NCI-H1436 (cell line): ENCODE measurements at regions not wholly inside any gene's neighbourhood (a gene's known extent, or its start where the extent isn't known, plus 50 kb on each side); places are given as distances from the start of the nearest gene placed in this dataset.
"Not testable (repeated sequence)": the region's sequence is repeated elsewhere in the genome, so short reads cannot be mapped to it uniquely, and the experiment has no call there.

ENCODE experiments used
- DNase-seq: peaks from one replicate; lab custom pipeline; 2025; lab: John Stamatoyannopoulos, UW

GRCh38 chr4:123638834-123639233 lies 242.2 kb downstream of the SPRY1 start:
- no peak for DNase-seq

DNA sequence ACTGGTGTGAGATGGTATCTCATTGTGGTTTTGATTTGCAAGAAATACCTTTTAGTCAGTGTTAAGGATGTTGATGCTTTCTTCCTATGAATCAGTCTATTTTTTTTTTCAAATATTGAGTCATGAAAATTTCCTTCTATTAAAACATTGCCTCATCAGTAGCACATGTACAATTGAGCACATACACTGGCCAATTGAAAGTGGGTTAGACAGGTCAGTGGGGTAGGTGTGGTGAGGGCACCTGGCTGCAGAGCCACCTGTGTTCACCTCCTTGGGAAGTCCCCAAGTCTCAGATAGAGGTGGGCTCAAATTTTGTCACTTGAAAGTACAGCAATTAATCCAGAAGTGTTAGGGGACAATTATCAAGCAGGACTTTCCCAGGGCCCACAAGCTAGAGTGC lies 243.7 kb downstream of the SPRY1 start:
- DNase-seq: no peak

DNA sequence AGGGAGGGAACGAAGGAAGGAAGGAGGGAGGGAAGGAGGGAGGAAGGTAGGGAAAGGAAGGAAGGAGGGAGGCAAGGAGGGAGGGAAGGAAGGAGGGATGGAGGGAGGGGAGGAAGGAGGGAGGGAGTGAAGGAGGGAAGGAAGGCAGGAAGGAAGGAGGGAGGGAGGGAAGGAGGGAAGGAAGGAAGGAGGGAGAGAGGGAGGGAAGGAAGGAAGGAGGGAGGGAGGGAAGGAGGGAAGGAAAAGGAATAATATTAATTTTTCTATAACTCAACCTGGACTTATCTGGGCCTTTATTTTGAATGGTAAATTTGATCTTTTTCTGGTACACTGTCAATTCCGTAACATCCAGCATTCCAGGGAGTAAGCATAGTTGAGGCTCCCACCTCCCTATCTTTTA lies 244.2 kb downstream of the SPRY1 start:
- DNase-seq: no peak

DNA sequence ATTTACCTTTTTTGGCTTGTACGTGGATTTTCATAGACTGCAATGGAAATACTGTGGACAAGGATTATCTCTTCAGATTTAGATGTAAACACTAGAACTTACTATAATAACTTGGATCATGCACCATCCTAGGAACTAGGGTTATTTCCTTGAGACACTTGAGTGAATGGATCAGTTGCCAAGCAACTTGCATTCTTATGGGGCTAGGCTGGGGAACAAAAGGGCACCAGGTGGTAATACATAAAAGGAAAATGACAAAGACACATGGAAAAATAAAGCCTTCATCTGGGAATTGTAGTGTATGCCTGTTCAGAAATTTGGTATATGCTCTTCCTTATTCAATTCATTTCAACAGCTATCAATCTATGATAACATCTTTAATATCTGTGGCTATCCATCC lies 247.1 kb downstream of the SPRY1 start:
- DNase-seq: no peak

DNA sequence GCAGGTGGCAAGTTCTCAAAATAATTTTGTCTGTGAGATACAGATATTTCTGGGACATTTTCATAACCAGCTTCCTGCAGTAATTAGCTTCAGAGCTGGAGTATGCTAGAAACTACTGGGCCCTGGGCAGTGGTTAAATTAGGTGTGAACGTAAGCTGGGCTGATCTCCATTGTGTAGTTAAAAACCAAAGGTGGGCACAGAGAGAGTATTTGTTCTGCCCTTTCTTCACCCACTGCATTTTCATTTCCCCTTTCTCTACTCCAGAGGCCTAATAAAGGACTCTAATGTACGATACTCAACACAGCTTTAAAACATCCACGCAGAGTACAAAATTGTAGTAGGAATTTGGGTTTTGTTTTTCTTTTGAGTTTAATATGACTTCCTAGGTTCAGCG lies 252.7 kb downstream of the SPRY1 start:
- no peak for DNase-seq

DNA sequence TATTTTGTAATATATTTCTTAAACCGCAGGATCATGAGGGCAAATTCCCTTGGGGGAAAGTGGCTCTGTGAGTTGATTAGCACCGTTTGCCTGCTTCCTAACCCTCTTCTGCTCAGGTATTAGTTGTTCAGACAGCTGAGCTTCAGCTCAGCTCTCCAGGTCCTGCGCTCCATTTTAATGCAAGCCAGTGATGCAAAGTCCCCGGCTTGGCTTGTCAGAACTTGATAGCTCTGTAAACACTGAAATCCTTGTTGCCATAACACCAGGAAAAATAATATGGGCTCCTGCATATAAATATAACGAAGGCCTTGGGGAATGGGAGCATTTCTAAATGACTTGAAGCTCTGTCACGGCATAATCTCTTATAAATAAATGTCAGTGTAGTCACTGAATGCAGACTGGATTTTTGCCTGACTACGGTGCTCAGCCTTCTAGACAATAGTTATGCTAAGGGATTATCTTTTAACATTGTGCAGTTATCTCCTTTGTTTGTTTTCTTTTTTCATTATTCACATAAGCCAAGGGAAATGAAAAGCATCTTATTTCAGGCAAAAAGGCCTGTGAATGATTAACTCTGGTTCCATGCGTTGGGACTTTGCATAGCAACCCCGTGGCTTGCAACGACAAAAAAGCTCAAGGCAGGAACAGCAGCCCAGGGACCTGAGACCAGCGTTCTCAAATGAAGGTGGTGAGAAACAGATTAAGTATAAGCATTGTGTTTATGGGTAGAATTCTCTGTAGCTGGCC lies 253.2 kb downstream of the SPRY1 start:
- peak; percentile 92 for DNase-seq

DNA sequence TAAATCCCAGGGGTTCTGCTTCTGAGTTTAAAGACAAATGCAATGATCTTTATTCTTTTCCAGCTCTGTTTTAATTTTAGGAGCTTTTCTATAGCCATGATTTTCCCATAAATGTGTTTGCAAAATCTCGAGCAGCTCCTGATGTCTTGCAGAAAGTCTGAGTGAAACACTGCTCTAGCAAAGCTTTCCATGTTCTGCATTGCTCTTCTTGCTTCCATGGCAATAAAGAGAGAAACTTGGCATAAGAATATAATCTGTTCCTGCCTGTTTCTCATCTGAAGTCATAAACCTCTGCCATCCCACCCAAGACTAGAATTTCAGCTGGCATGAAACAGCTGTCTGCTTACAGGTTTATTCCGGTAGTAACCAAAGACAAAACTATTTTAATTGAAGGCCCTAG lies 254.5 kb downstream of the SPRY1 start:
- no peak for DNase-seq

DNA sequence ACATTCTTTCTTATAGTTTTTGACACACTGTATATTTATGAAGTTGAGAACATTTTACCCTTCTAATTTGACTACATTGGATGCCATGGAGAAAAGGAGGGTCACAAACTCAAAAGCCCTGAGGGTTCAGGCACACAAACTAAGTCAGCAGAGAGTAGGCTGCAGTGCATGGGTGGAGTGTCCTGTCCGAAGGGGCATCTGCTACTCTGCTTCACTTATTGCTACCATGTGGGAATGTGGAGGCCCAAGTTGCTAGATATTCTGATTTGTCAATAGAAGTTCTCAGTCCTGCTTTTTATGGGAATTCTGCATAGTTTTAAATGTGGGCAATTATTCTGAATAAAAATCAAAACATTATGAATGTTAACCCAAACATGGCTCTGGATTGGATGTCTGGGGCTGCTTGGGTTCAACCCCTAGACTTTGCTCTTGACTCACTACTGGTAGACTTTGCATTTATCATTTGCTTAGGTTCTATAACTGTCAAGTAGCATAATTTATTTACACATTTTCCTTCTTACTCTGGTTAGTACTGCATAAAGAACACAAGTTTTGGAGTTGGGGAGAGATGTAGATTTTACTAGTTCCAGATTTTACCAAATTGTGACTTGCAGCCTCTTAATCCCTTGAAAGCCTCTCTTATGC lies 255.1 kb downstream of the SPRY1 start:
- no peak for DNase-seq

- no peak for DNase-seq
Observed at GRCh38 chr4:123652476-123652875, 255.9 kb downstream of the SPRY1 start.

DNA sequence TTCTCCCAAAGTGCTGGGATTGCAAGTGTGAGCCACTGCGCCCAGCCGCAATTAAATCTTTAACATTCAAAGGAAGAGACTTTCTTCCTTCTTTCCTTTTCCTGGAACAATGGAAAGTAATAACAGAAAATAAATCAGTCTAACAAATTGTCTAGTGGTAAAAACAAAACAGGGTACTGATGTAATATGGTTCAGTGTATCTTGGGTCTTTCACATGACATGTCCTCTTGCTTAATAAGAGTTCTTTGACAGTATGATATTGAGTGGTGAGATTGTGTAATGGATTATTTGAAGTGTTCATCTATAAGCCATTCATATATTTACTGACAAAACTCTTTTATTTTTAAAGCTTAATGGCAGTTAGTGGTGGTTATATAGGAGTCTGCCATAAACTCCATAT lies 256.6 kb downstream of the SPRY1 start:
- DNase-seq: no peak

- DNase-seq: not testable (repeated sequence)
Observed at GRCh38 chr4:123656746-123657294, 260.2 kb downstream of the SPRY1 start.

DNA sequence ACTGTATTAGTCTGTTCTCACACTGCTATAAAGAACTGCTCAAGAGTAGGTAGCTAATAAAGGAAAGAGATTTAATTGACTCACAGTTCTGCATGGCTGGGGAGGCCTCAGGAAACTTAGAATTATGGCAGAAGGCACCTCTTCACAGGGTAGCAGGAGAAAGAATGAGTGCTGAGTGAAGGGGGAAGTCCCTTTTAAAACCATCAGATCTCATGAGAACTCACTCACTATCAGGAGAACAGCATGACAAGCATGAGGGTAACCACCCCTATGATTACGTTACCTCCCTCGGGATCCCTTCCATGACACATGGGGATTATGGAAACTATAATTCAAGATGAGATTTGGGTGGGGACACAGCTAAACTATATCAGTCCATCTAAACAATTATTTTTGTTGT lies 261.0 kb downstream of the SPRY1 start:
- DNase-seq: not testable (repeated sequence)

GRCh38 chr4:123659262-123659661 lies 262.7 kb downstream of the SPRY1 start:
- no peak for DNase-seq

- no peak for DNase-seq
Observed at GRCh38 chr4:123659730-123660129, 263.1 kb downstream of the SPRY1 start.

GRCh38 chr4:123661080-123661737 lies 264.6 kb downstream of the SPRY1 start:
- no peak for DNase-seq

DNA sequence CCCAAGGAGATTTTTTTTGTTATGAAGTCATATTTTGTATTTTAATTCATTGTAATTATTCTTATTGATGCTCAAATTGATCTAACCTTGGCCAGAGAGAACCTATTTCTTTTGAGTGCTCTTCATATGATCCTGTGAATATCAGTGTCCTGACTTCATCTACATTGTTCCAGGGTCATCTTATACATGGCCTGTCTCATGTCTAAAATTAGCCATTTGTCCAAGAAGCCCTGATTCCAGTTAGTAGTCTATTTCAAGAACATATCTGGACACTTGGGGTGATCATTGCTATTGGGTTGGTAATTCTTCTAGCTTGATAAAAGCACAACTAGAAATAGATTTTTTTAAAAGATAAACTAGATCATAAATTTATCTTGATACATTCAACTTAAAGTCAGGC lies 266.2 kb downstream of the SPRY1 start:
- DNase-seq: no peak

DNA sequence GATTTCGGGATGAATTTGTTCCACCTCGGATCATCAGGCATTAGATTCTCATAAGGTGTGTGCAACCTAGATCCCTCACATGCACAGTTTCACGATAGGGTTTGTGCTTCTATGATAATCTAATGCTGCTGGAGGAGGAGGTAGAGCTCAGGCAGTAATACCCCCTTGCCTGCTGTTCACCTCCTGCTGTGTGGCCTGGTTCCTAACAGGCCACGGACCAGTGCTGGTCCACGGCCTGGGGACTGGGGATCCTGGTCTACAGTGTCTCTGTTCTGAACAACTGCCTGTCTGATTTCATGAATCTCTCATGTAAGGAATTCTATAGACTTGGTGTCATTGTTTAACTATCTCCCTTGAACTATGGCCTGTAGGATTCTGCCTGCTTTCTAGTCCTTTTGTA lies 269.9 kb downstream of the SPRY1 start:
- no peak for DNase-seq

DNA sequence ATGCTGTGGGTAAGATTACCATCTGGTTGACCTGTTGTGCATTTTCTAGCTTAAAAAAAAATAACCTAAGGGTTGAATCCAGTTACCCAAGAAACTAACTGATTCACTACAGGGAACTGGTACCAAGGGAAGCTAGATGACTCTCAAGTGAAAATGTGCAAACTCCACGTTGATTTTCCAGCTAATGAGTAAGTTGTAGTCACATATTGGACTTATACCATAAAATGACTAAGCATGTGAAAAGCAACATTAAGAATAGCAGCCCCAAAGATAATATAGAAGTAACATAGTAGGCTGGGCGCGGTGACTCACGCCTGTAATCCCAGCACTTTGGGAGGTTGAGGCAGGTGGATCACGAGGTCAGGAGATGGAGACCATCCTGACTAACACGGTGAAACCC lies 270.9 kb downstream of the SPRY1 start:
- no peak for DNase-seq

- no peak for DNase-seq
Observed at GRCh38 chr4:123667991-123668390, 271.4 kb downstream of the SPRY1 start.

DNA sequence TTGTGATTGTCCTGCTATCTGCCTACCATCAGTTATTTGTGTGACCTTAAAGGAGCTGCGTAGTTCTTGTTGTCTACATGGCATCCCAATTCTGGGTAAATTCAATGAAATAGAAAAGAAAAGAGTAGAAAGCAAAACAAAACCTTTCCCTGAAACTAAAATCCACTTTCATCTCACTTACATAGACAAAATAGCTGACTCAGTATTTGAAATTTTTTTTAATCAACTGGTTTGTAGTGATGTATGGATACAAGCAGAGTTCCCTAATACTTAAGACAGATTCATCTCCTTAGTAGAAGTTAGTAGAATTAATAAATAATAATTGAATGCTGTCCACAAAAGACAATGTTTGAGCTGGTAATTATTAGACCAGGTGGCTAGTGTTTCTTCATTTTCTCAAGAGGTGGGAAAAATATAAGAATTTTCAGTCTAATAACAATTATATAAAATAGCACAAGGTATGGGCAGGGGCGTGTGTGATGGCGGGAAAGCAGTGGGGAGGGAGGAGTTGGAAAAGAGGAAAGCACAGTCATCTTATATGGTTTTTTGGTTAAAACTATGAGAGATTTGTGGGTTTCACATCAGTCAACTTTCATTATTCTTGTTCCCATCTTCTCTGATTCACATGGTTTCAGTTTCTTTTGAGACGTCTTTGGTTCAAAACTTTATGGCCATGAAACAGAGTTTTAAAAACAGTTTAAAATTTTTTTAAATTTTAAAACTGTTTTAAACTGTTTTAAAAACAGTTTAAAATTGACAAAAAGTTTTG lies 275.2 kb downstream of the SPRY1 start:
- DNase-seq: no peak

GRCh38 chr4:123672987-123673386 lies 276.4 kb downstream of the SPRY1 start:
- no peak for DNase-seq

- no peak for DNase-seq
Observed at GRCh38 chr4:123673971-123674370, 277.4 kb downstream of the SPRY1 start.
